HG02588 (cell line): ENCODE measurements at regions not wholly inside any gene's neighbourhood (a gene's known extent, or its start where the extent isn't known, plus 50 kb on each side); places are given as distances from the start of the nearest gene placed in this dataset.
A peak's percentile ranks its signal among the peaks of the same experiment; 100 is the strongest.
"Not testable (repeated sequence)": the region's sequence is repeated elsewhere in the genome, so short reads cannot be mapped to it uniquely, and the experiment has no call there.

ENCODE experiments used
- ATAC-seq: cut with Tn5 transposase; IDR thresholded peaks from one replicate; pipeline ENCODE4 v1.9.1; 2021; ENCODE audit warnings: mild to moderate bottlenecking, moderate library complexity; ENCODE audit not compliant: unreplicated experiment

- ATAC-seq, result no peak
Measured at GRCh38 chr10:53230651-53231050, 458.1 kb upstream of the MBL2 start.

- no peak for ATAC-seq
Measured at GRCh38 chr10:53223851-53224250, 451.3 kb upstream of the MBL2 start.

- ATAC-seq, result no peak
Measured at GRCh38 chr10:53222806-53223205, 450.2 kb upstream of the MBL2 start.

- no peak for ATAC-seq
Measured at GRCh38 chr10:53209944-53210611, 437.5 kb upstream of the MBL2 start.

GRCh38 chr10:53183733-53184132, 411.1 kb upstream of the MBL2 start:
- no peak for ATAC-seq

GRCh38 chr10:53177468-53177867, 404.9 kb upstream of the MBL2 start:
- ATAC-seq, result no peak

GRCh38 chr10:53166325-53166724, 393.7 kb upstream of the MBL2 start:
- no peak for ATAC-seq

- ATAC-seq, result no peak
Measured at GRCh38 chr10:53162856-53163255, 390.3 kb upstream of the MBL2 start.

GRCh38 chr10:53161231-53161630, 388.6 kb upstream of the MBL2 start:
- ATAC-seq, result no peak

- not testable (repeated sequence) for ATAC-seq
Measured at GRCh38 chr10:53155674-53156073, 383.1 kb upstream of the MBL2 start.

- no peak for ATAC-seq
Measured at GRCh38 chr10:53153831-53154230, 381.2 kb upstream of the MBL2 start.

- ATAC-seq, result no peak
Measured at GRCh38 chr10:53140506-53140905, 367.9 kb upstream of the MBL2 start.

- no peak for ATAC-seq
Measured at GRCh38 chr10:53135897-53136253, 363.3 kb upstream of the MBL2 start.

GRCh38 chr10:53135213-53135896, 362.8 kb upstream of the MBL2 start:
- ATAC-seq, result peak; percentile 72

GRCh38 chr10:53134050-53134449, 361.5 kb upstream of the MBL2 start:
- ATAC-seq, result no peak

GRCh38 chr10:53130337-53130736, 357.8 kb upstream of the MBL2 start:
- ATAC-seq, result no peak

- no peak for ATAC-seq
Measured at GRCh38 chr10:53127686-53128085, 355.1 kb upstream of the MBL2 start.

GRCh38 chr10:53123311-53123710, 350.7 kb upstream of the MBL2 start:
- ATAC-seq, result no peak

- no peak for ATAC-seq
Measured at GRCh38 chr10:53122281-53122680, 349.7 kb upstream of the MBL2 start.

- ATAC-seq, result no peak
Measured at GRCh38 chr10:53115660-53116059, 343.1 kb upstream of the MBL2 start.

- no peak for ATAC-seq
Measured at GRCh38 chr10:53111529-53111928, 338.9 kb upstream of the MBL2 start.

GRCh38 chr10:53109320-53109719, 336.7 kb upstream of the MBL2 start:
- no peak for ATAC-seq
